OCI-LY3 (cell line): ENCODE measurements at regions not wholly inside any gene's neighbourhood (a gene's known extent, or its start where the extent isn't known, plus 50 kb on each side); places are given as distances from the start of the nearest gene placed in this dataset.

Source experiments
- EZH2phosphoT487 ChIP-seq: fragments of 200-600 bp; shearing (Covaris generic); IDR thresholded peaks from 2 replicates; pipeline ENCODE4 v1.6.1; 2018; ENCODE audit warnings: antibody characterized with exemption, mixed run types, low read depth
- TF ChIP-seq, protein P1 (sequence below): fragments of 200-600, 300-600 bp; sonication (generic); IDR thresholded peaks from 2 replicates; pipeline ENCODE4 v1.5.1; 2014; ENCODE audit warnings: antibody characterized with exemption, low read length, low read depth

DNA sequence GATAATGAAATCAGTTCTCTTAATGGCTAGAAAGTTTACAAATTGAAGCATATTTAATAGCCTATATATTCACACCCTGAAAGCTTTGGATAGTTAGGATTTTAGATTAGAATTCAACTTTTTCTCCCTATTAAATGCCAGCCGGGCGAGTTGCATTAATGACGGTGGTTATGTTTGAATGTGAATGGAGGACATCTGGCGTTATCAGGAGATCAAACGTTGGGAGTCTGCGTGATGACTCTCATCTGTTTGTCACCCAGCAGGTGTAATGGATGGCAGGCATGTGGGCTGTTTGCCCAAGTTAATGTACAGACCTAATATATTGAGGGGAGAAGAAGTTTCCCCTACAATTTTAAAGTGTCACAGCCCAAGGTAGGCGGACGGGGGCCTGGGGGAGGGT lies 1227.7 kb upstream of the WWC1 start:
- TF ChIP-seq, protein P1, sequence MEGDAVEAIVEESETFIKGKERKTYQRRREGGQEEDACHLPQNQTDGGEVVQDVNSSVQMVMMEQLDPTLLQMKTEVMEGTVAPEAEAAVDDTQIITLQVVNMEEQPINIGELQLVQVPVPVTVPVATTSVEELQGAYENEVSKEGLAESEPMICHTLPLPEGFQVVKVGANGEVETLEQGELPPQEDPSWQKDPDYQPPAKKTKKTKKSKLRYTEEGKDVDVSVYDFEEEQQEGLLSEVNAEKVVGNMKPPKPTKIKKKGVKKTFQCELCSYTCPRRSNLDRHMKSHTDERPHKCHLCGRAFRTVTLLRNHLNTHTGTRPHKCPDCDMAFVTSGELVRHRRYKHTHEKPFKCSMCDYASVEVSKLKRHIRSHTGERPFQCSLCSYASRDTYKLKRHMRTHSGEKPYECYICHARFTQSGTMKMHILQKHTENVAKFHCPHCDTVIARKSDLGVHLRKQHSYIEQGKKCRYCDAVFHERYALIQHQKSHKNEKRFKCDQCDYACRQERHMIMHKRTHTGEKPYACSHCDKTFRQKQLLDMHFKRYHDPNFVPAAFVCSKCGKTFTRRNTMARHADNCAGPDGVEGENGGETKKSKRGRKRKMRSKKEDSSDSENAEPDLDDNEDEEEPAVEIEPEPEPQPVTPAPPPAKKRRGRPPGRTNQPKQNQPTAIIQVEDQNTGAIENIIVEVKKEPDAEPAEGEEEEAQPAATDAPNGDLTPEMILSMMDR: no peak
- no peak for TF ChIP-seq EZH2phosphoT487
